OCI-LY1 (cell line): ENCODE measurements at regions not wholly inside any gene's neighbourhood (a gene's known extent, or its start where the extent isn't known, plus 50 kb on each side); places are given as distances from the start of the nearest gene placed in this dataset.

Source experiments
- EZH2 ChIP-seq: fragments of 200-600 bp; sonication (generic), shearing (Covaris generic); IDR thresholded peaks from 2 replicates; pipeline ENCODE4 v1.8.0; 2017; ENCODE audit warnings: borderline replicate concordance, mixed run types, mild to moderate bottlenecking, antibody characterized with exemption, low read length, moderate library complexity, mixed read lengths
- TF ChIP-seq, protein P1 (sequence below): fragments of 200-600 bp; sonication (generic), shearing (Covaris generic); IDR thresholded peaks from 2 replicates; pipeline ENCODE4 v1.5.1; 2017; ENCODE audit warnings: mild to moderate bottlenecking, antibody characterized with exemption, low read length, moderate library complexity, mixed read lengths

DNA sequence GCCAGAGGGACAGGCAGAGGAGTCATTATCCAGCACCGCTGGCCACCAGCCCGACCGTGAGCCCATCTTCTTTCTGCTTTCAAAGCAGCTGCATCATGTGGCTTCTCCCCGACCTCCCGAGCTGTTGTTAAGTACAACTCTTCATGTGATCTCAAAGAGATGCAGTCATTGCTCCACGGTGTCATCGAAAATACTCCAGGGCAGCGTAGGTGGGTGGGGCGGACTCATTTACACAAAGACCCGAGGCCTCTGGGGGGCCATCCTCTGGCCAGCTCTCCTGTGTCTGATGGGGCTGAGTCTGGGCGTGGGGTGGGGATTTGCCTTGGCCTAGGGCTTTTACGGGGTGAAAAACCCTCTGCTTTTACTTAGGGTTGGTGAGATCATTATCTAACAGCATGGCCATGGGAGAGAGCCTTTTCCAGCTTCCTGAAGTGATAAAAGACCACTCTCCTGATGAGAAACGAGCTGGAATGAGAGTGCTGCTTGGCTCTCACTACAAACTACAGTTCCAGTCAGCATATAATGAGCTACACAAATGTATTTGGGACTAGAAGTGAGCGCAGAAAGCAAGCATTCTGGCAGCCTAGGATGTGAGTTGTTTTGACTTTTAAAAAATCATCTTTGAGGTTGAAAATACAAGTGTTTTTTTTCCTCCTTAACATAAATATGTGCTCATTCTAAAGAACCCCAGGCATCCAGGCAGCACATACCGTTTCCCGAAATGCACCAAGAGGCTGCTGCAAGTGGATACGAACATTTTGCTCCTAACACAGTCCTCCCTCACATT is 165.0 kb downstream of the RHOU start:
- TF ChIP-seq, protein P1, sequence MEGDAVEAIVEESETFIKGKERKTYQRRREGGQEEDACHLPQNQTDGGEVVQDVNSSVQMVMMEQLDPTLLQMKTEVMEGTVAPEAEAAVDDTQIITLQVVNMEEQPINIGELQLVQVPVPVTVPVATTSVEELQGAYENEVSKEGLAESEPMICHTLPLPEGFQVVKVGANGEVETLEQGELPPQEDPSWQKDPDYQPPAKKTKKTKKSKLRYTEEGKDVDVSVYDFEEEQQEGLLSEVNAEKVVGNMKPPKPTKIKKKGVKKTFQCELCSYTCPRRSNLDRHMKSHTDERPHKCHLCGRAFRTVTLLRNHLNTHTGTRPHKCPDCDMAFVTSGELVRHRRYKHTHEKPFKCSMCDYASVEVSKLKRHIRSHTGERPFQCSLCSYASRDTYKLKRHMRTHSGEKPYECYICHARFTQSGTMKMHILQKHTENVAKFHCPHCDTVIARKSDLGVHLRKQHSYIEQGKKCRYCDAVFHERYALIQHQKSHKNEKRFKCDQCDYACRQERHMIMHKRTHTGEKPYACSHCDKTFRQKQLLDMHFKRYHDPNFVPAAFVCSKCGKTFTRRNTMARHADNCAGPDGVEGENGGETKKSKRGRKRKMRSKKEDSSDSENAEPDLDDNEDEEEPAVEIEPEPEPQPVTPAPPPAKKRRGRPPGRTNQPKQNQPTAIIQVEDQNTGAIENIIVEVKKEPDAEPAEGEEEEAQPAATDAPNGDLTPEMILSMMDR, result no peak
- no peak for TF ChIP-seq EZH2
